ENCODE measurements at regions not wholly inside any gene's neighbourhood (a gene's known extent, or its start where the extent isn't known, plus 50 kb on each side); places are given as distances from the start of the nearest gene placed in this dataset.

DNA sequence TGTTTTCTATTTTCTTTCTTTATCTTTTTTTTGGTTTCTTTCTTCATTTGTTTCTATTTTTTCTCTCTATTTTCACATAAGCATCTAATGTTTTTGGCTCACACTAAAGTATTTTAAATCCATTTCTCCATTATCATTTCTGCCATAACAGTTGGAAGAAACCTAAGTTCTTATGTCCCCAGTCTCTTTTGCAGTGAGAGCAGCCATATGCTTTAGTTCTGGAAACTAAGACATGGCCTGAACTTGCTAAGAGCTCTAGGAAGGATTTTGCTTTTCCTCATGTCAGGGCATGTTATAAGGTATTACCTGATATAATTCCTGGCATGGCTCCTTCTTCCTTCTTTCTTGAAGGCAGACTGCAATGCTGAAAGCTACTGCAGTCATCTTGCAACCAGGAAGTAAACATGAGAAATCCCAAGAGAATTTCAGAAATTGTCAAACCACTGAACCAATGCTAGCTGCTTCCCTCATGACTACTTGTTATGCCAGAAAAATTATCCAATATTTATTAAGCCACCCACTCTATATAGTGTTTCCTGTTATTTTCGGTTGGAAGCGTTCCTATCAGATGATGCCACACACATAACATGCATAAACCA is 171.1 kb downstream of the TAF11L14 start:
- H3K27ac Mint-ChIP-seq: no peak overlapping the region
- Histone ChIP-seq H3K23ac (ENCODE audit: insufficient read length, low read depth, low read length) (no peak overlapping the region), H2BK20ac (ENCODE audit: low read depth, low read length, poor library complexity, severe bottlenecking) (no peak overlapping the region), H3T11ph (ENCODE audit: low read length) (no peak overlapping the region), H3K9ac (ENCODE audit: extremely low read depth, insufficient read length, low read length) (no peak overlapping the region), H3K27ac (ENCODE audit: insufficient read length, low read depth, low read length) (no peak overlapping the region), H4K20me1 (ENCODE audit: control insufficient read depth, insufficient read depth, insufficient read length) (no peaks in the 10 kb centered on the region), H4K5ac (ENCODE audit: insufficient read length, low read depth, low read length) (no peak overlapping the region), H4K91ac (ENCODE audit: insufficient read length, low read depth, low read length) (no peak overlapping the region), H3K18ac (ENCODE audit: insufficient read length, low read depth, low read length) (no peak overlapping the region), H3K9me3 (ENCODE audit: control insufficient read depth, low read depth, low read length) (no peaks in the 10 kb centered on the region), H3K27me3 (ENCODE audit: insufficient read depth, low read length) (no peaks in the 10 kb centered on the region), H3K4ac (ENCODE audit: low read depth, low read length) (no peak overlapping the region), H3K79me2 (ENCODE audit: insufficient read depth, low read length) (no peaks in the 10 kb centered on the region), H3K4me2 (ENCODE audit: insufficient read depth, insufficient read length, low read length) (no peak overlapping the region), H2AK5ac (ENCODE audit: insufficient read length, low read length) (no peak overlapping the region), H2BK15ac (ENCODE audit: low read depth, low read length) (no peak overlapping the region), H3K56ac (ENCODE audit: insufficient read length, low read depth, low read length) (no peak overlapping the region), H2BK5ac (ENCODE audit: insufficient read length, low read length) (no peak overlapping the region), H3K14ac (ENCODE audit: insufficient read depth, low read length) (no peak overlapping the region), H2AFZ (ENCODE audit: low read length) (no peak overlapping the region), H2BK12ac (ENCODE audit: insufficient read length, low read depth, low read length) (no peak overlapping the region), H3K23me2 (ENCODE audit: insufficient read length, low read depth, low read length, poor library complexity, severe bottlenecking) (no peaks in the 10 kb centered on the region), H3K79me1 (ENCODE audit: insufficient read depth, low read depth, low read length, poor library complexity, severe bottlenecking) (no peaks in the 10 kb centered on the region), H4K8ac (replicated peaks; ENCODE audit: insufficient read length, low read depth, low read length) (no peak overlapping the region), H2BK120ac (ENCODE audit: low read depth, low read length, poor library complexity, severe bottlenecking) (no peak overlapping the region), H3K4me1 (ENCODE audit: insufficient read depth, low read length) (no peaks in the 10 kb centered on the region)
- no peak for TF ChIP-seq CTCF (conservative IDR thresholded peaks at IDR 0.05)
- H3K36me3 Mint-ChIP-seq (ENCODE audit: insufficient read depth in 1 of 3, low read depth in 3 of 3): no peaks in the 10 kb centered on the region; a peak in 1 of 7 replicates
- H3K27me3 Mint-ChIP-seq (ENCODE audit: low read depth): no peaks in the 10 kb centered on the region
- no peaks in the 10 kb centered on the region for H3K9me3 Mint-ChIP-seq
- peaks cover 12 to 18% of the 10 kb centered on the region in 2 experiments; a peak in 3 of 4 replicates for H3K4me1 Mint-ChIP-seq
- H3K4me3 Mint-ChIP-seq: no peak overlapping the region
- no peak for DNase-seq
- no CpG with 5 or more reads among the region's 2 CpGs for WGBS (ENCODE audit: extremely low coverage, insufficient read length, low lambda C conversion rate)

Measured in H9 (cell line).